ENCODE measurements at regions not wholly inside any gene's neighbourhood (a gene's known extent, or its start where the extent isn't known, plus 50 kb on each side); places are given as distances from the start of the nearest gene placed in this dataset.

GRCh38 chr15:38878926-38879325 is 314.3 kb upstream of the RASGRP1 start:
- Mint-ChIP-seq H3K9me3 (ENCODE audit: unreplicated experiment) (no peaks in the 10 kb centered on the region), H3K27me3 (ENCODE audit: low read depth, unreplicated experiment) (no peaks in the 10 kb centered on the region), H3K4me3 (ENCODE audit: unreplicated experiment) (no peak overlapping the region), H3K36me3 (ENCODE audit: low read depth, unreplicated experiment) (peaks cover 2% of the 10 kb centered on the region), H3K27ac (ENCODE audit: unreplicated experiment) (no peak overlapping the region), H3K4me1 (ENCODE audit: low read depth, unreplicated experiment) (peaks cover 15% of the 10 kb centered on the region)
- H3K9ac ChIP-seq (ENCODE audit: low read length) = no peak overlapping the region
- H2AFZ ChIP-seq (ENCODE audit: low read depth, low read length) = no peak overlapping the region
- peaks cover 6% of the 10 kb centered on the region for H3K4me1 ChIP-seq (ENCODE audit: insufficient read depth, low read length)
- no peaks in the 10 kb centered on the region for H3K9me3 ChIP-seq (ENCODE audit: insufficient read depth, low read depth, low read length)
- no peaks in the 10 kb centered on the region for H3K27me3 ChIP-seq (ENCODE audit: insufficient read depth, low read length)
- H3K36me3 ChIP-seq (ENCODE audit: insufficient read depth, low read length) = no peaks in the 10 kb centered on the region
- no peak overlapping the region for H3K27ac ChIP-seq (ENCODE audit: low read depth, low read length)
- DNase-seq (ENCODE audit: low read depth) (no peak), FAIRE-seq (no peak)
- TF ChIP-seq, protein P1, sequence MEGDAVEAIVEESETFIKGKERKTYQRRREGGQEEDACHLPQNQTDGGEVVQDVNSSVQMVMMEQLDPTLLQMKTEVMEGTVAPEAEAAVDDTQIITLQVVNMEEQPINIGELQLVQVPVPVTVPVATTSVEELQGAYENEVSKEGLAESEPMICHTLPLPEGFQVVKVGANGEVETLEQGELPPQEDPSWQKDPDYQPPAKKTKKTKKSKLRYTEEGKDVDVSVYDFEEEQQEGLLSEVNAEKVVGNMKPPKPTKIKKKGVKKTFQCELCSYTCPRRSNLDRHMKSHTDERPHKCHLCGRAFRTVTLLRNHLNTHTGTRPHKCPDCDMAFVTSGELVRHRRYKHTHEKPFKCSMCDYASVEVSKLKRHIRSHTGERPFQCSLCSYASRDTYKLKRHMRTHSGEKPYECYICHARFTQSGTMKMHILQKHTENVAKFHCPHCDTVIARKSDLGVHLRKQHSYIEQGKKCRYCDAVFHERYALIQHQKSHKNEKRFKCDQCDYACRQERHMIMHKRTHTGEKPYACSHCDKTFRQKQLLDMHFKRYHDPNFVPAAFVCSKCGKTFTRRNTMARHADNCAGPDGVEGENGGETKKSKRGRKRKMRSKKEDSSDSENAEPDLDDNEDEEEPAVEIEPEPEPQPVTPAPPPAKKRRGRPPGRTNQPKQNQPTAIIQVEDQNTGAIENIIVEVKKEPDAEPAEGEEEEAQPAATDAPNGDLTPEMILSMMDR (IDR thresholded peaks at IDR 0.05; ENCODE audit: insufficient read depth, low read depth, low read length) = no peak
- no peak for TF ChIP-seq EZH2 (IDR thresholded peaks at IDR 0.05; ENCODE audit: insufficient read depth, low read length)
- H4K20me1 ChIP-seq (ENCODE audit: insufficient read depth, low read length) = no peaks in the 10 kb centered on the region
- H3K4me2 ChIP-seq (ENCODE audit: low read length) = no peak overlapping the region
- H3K4me3 ChIP-seq (ENCODE audit: insufficient read depth, low read depth, low read length) = no peak overlapping the region
- no peaks in the 10 kb centered on the region for H3K79me2 ChIP-seq (ENCODE audit: insufficient read depth, low read length)

DNA sequence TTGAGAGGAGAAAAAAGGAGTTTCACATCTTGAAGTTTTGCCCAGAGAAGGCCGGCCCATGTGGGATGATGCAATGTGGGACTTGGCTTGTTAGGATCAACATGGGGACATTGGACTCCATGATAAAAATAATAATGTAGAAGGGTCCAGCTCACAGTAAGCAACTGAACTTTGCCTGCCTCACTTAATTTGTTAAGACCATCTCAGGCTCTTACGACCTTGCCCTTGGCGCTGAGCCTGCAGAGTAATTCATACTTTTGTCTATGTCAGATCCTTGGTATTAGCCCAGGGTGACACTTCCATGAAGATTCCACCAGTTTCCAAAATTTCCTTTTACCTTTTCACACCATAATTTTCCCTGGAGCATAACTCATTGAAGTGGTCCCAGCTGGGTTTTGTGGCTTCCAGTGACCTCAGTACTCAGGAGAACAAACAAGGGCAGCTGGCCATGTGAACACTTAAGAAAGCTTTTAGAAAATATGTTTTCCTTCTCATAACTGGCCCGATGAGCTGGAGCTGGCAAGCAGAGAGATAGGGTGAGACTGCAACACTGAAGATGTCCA is 315.4 kb upstream of the RASGRP1 start:
- Histone ChIP-seq H2AFZ (ENCODE audit: low read depth, low read length) (no peak overlapping the region), H3K9ac (ENCODE audit: low read length) (no peak overlapping the region), H3K27me3 (ENCODE audit: insufficient read depth, low read length) (no peaks in the 10 kb centered on the region), H4K20me1 (ENCODE audit: insufficient read depth, low read length) (no peaks in the 10 kb centered on the region), H3K27ac (ENCODE audit: low read depth, low read length) (no peak overlapping the region), H3K79me2 (ENCODE audit: insufficient read depth, low read length) (no peaks in the 10 kb centered on the region), H3K4me1 (ENCODE audit: insufficient read depth, low read length) (peaks cover 15% of the 10 kb centered on the region), H3K4me3 (ENCODE audit: insufficient read depth, low read depth, low read length) (no peak overlapping the region), H3K4me2 (ENCODE audit: low read length) (no peak overlapping the region), H3K9me3 (ENCODE audit: insufficient read depth, low read depth, low read length) (no peaks in the 10 kb centered on the region), H3K36me3 (ENCODE audit: insufficient read depth, low read length) (no peaks in the 10 kb centered on the region)
- Mint-ChIP-seq H3K27ac (ENCODE audit: unreplicated experiment) (no peak overlapping the region), H3K4me3 (ENCODE audit: unreplicated experiment) (no peak overlapping the region), H3K27me3 (ENCODE audit: low read depth, unreplicated experiment) (no peaks in the 10 kb centered on the region), H3K9me3 (ENCODE audit: unreplicated experiment) (no peaks in the 10 kb centered on the region), H3K36me3 (ENCODE audit: low read depth, unreplicated experiment) (peaks cover 2% of the 10 kb centered on the region), H3K4me1 (ENCODE audit: low read depth, unreplicated experiment) (peaks cover 24% of the 10 kb centered on the region)
- DNase-seq (ENCODE audit: low read depth) = no peak
- TF ChIP-seq, protein P1 (IDR thresholded peaks at IDR 0.05; ENCODE audit: insufficient read depth, low read depth, low read length) = no peak
- TF ChIP-seq EZH2 (IDR thresholded peaks at IDR 0.05; ENCODE audit: insufficient read depth, low read length) = no peak
- FAIRE-seq = no peak

GRCh38 chr15:38882221-38882620 is 317.6 kb upstream of the RASGRP1 start:
- Histone ChIP-seq H4K20me1 (ENCODE audit: insufficient read depth, low read length) (no peaks in the 10 kb centered on the region), H3K9me3 (ENCODE audit: insufficient read depth, low read depth, low read length) (no peaks in the 10 kb centered on the region), H3K27me3 (ENCODE audit: insufficient read depth, low read length) (no peaks in the 10 kb centered on the region), H2AFZ (ENCODE audit: low read depth, low read length) (no peak overlapping the region), H3K79me2 (ENCODE audit: insufficient read depth, low read length) (no peaks in the 10 kb centered on the region), H3K9ac (ENCODE audit: low read length) (no peak overlapping the region), H3K27ac (ENCODE audit: low read depth, low read length) (no peak overlapping the region), H3K4me2 (ENCODE audit: low read length) (no peak overlapping the region), H3K4me3 (ENCODE audit: insufficient read depth, low read depth, low read length) (no peak overlapping the region), H3K4me1 (ENCODE audit: insufficient read depth, low read length) (peaks cover 27% of the 10 kb centered on the region), H3K36me3 (ENCODE audit: insufficient read depth, low read length) (no peaks in the 10 kb centered on the region)
- TF ChIP-seq, protein P1 (IDR thresholded peaks at IDR 0.05; ENCODE audit: insufficient read depth, low read depth, low read length) = no peak
- no peak for TF ChIP-seq EZH2 (IDR thresholded peaks at IDR 0.05; ENCODE audit: insufficient read depth, low read length)
- no peak overlapping the region for H3K27ac Mint-ChIP-seq (ENCODE audit: unreplicated experiment)
- H3K4me3 Mint-ChIP-seq (ENCODE audit: unreplicated experiment) = no peak overlapping the region
- H3K9me3 Mint-ChIP-seq (ENCODE audit: unreplicated experiment) = no peaks in the 10 kb centered on the region
- H3K4me1 Mint-ChIP-seq (ENCODE audit: low read depth, unreplicated experiment) = peaks cover 37% of the 10 kb centered on the region
- DNase-seq (ENCODE audit: low read depth) (no peak), FAIRE-seq (peak; percentile 80)
- H3K27me3 Mint-ChIP-seq (ENCODE audit: low read depth, unreplicated experiment) = no peaks in the 10 kb centered on the region
- H3K36me3 Mint-ChIP-seq (ENCODE audit: low read depth, unreplicated experiment) = peaks cover 2% of the 10 kb centered on the region
